PC-3 (cell line): ENCODE measurements at regions not wholly inside any gene's neighbourhood (a gene's known extent, or its start where the extent isn't known, plus 50 kb on each side); places are given as distances from the start of the nearest gene placed in this dataset.

Source experiments
- ATAC-seq: fragments of 200-7000 bp; cut with Tn5 transposase; 2 replicates; pipeline ENCODE4 v1.9.1; 2020; ENCODE audit warnings: mild to moderate bottlenecking, moderate library complexity
- BruUV-seq: library from RNA; stranded (reverse); fragments of 400-500 nt; replicated peaks from 2 replicates; lab custom pipeline; 2021; lab: Mats Ljungman, UMichigan
- CTCF ChIA-PET: fragments of 300-600 bp; sonication (Branson Sonifier 250); formaldehyde crosslinking; loops from one replicate; lab custom pipeline; 2022; ENCODE audit warnings: antibody characterized with exemption; lab: Charles Lee
- POLR2A ChIA-PET: fragments of 300-600 bp; sonication (Branson Sonifier 250); formaldehyde crosslinking; loops from one replicate; lab custom pipeline; 2022; ENCODE audit warnings: antibody characterized with exemption; ENCODE audit not compliant: unreplicated experiment; lab: Charles Lee
- DNase-seq: peaks from one replicate; pipeline ENCODE4 v3.0.0-alpha.2; 2015
- H2AFZ ChIP-seq: fragments of 300-600 bp; sonication (generic); 2 replicates; pipeline ENCODE4 v1.6.0; 2016; ENCODE audit warnings: antibody characterized with exemption, low read length
- H3F3A ChIP-seq: fragments of 300-600 bp; sonication (generic); one replicate; pipeline ENCODE4 v1.6.0; 2017; ENCODE audit warnings: antibody characterized with exemption, low read length, control low read depth, mild to moderate bottlenecking; ENCODE audit not compliant: unreplicated experiment
- H3K27ac ChIP-seq: fragments of 300-600 bp; sonication (generic); 2 replicates; pipeline ENCODE4 v1.5.1; 2016; ENCODE audit warnings: mild to moderate bottlenecking, low read length
- H3K27me3 ChIP-seq: fragments of 300-600 bp; sonication (generic); 2 replicates; pipeline ENCODE4 v1.6.1; 2016; ENCODE audit warnings: low read length, mixed read lengths
- H3K36me3 ChIP-seq: fragments of 300-600 bp; sonication (generic); 2 replicates; pipeline ENCODE4 v1.6.1; 2016; ENCODE audit warnings: low read depth, mixed run types, low read length, mixed read lengths
- H3K4me1 ChIP-seq: fragments of 300-600 bp; sonication (generic); 2 replicates; pipeline ENCODE4 v1.5.1; 2016; ENCODE audit warnings: low read length; ENCODE audit not compliant: insufficient read depth
- H3K4me2 ChIP-seq: fragments of 300-600 bp; sonication (generic); 2 replicates; pipeline ENCODE4 v1.6.0; 2016; ENCODE audit warnings: low read length
- H3K4me3 ChIP-seq: fragments of 300-600 bp; sonication (generic); 2 replicates; pipeline ENCODE4 v1.5.1; 2016; ENCODE audit warnings: mild to moderate bottlenecking, low read length, mixed read lengths
- H3K79me2 ChIP-seq: fragments of 300-600 bp; sonication (generic); 2 replicates; pipeline ENCODE4 v1.6.1; 2017; ENCODE audit warnings: low read length, mixed read lengths
- H3K9ac ChIP-seq: fragments of 300-600 bp; sonication (generic); 2 replicates; pipeline ENCODE4 v1.6.0; 2016; ENCODE audit warnings: mild to moderate bottlenecking, low read length
- H3K9me2 ChIP-seq: fragments of 300-600 bp; sonication (generic); replicated peaks from 2 replicates; pipeline ENCODE4 v1.6.1; 2016; ENCODE audit warnings: mixed run types, low read length, mixed read lengths
- H3K9me3 ChIP-seq: fragments of 300-600 bp; sonication (generic); 2 replicates; pipeline ENCODE4 v1.6.1; 2016; ENCODE audit warnings: low read length, mixed read lengths
- H4K20me1 ChIP-seq: fragments of 300-600 bp; sonication (generic); 2 replicates; pipeline ENCODE4 v1.6.1; 2016; ENCODE audit warnings: low read length, mixed read lengths
- EZH2 ChIP-seq: fragments of 300-600 bp; sonication (generic); IDR thresholded peaks from one replicate; pipeline ENCODE4 v1.6.1; 2017; ENCODE audit warnings: antibody characterized with exemption, mild to moderate bottlenecking, low read length; ENCODE audit not compliant: unreplicated experiment
- EZH2phosphoT487 ChIP-seq: fragments of 300-600 bp; sonication (generic); IDR thresholded peaks from 2 replicates; pipeline ENCODE4 v1.6.1; 2018; ENCODE audit warnings: mild to moderate bottlenecking, antibody characterized with exemption, low read length, borderline replicate concordance
- intact Hi-C: fragments of 100-400 bp; cut with micrococcal nuclease; formaldehyde crosslinking; loops from 2 replicates; pipeline ENCODE4 v1.9.0; 2023
- TF ChIP-seq, protein P1 (sequence below): fragments of 300-600 bp; sonication (generic); conservative IDR thresholded peaks from 2 replicates; pipeline ENCODE4 v1.5.1; 2017; ENCODE audit warnings: antibody characterized with exemption, low read depth, mild to moderate bottlenecking, low read length

DNA sequence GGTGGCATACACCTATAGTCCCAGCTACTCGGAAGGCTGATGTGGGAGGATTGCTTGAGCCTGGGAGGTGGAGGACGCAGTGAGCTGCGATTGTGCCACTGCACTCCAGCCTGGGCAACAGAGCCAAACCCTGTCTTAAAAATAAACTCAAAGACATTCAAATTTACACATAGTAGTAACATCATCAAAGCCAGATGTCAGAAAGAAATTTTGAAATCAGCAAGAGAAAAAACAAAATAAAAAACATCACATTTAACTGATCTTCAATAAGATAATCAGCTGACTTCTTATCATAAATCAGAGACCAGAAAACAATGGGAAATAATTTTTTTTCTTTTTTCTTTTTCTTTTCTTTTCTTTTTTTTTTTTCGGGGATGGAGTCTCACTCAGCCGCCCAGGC lies 78.9 kb upstream of the ZCCHC13 start:
- Histone ChIP-seq H3K9ac (no peak overlapping the region), H3K27ac (no peak overlapping the region), H3F3A (no peaks in the 10 kb centered on the region), H3K4me2 (no peak overlapping the region), H3K9me3 (no peaks in the 10 kb centered on the region), H4K20me1 (no peaks in the 10 kb centered on the region), H2AFZ (no peak overlapping the region), H3K4me3 (no peak overlapping the region), H3K9me2 (no peaks in the 10 kb centered on the region), H3K27me3 (no peaks in the 10 kb centered on the region), H3K36me3 (peaks cover 16% of the 10 kb centered on the region), H3K79me2 (no peaks in the 10 kb centered on the region), H3K4me1 (no peaks in the 10 kb centered on the region)
- intact Hi-C loops: no loop called here
- CTCF ChIA-PET: no interaction called here
- no TSS peak for BruUV-seq
- DNase-seq (no peak), ATAC-seq (no peak)
- no peak for TF ChIP-seq EZH2
- no peak for TF ChIP-seq EZH2phosphoT487
- TF ChIP-seq, protein P1, sequence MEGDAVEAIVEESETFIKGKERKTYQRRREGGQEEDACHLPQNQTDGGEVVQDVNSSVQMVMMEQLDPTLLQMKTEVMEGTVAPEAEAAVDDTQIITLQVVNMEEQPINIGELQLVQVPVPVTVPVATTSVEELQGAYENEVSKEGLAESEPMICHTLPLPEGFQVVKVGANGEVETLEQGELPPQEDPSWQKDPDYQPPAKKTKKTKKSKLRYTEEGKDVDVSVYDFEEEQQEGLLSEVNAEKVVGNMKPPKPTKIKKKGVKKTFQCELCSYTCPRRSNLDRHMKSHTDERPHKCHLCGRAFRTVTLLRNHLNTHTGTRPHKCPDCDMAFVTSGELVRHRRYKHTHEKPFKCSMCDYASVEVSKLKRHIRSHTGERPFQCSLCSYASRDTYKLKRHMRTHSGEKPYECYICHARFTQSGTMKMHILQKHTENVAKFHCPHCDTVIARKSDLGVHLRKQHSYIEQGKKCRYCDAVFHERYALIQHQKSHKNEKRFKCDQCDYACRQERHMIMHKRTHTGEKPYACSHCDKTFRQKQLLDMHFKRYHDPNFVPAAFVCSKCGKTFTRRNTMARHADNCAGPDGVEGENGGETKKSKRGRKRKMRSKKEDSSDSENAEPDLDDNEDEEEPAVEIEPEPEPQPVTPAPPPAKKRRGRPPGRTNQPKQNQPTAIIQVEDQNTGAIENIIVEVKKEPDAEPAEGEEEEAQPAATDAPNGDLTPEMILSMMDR: no peak
- POLR2A ChIA-PET: no interaction called here

DNA sequence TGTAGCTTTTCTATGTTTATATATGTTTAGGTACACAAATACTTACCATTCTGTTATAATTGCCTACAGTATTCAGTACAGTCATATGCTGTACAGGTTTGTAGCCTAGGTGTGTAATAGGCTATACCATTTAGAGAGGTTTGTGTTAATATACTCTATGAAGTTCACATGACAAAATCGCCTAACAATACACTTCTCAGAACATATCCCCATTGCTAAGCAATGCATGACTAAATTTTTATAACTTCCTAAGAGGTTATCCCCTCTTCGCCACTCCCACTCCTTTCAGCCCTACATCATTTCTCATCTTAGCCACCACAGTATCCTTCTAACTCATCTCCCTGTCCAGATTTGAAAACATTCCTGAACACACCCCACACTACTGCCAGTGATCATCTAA lies 83.7 kb upstream of the ZCCHC13 start:
- POLR2A ChIA-PET: no interaction called here
- no peaks in the 10 kb centered on the region for H3K9me3 ChIP-seq
- H4K20me1 ChIP-seq: no peaks in the 10 kb centered on the region
- H3K9ac ChIP-seq: no peak overlapping the region
- H3K27me3 ChIP-seq: no peaks in the 10 kb centered on the region
- no peaks in the 10 kb centered on the region for H3K9me2 ChIP-seq
- no peak overlapping the region for H2AFZ ChIP-seq
- DNase-seq (no peak), ATAC-seq (no peak; the same call in 1 of the 2 replicates)
- no peaks in the 10 kb centered on the region for H3K4me1 ChIP-seq
- H3K4me2 ChIP-seq: no peak overlapping the region
- TF ChIP-seq, protein P1: no peak
- TF ChIP-seq EZH2: no peak
- TF ChIP-seq EZH2phosphoT487: no peak
- intact Hi-C loops: no loop called here
- CTCF ChIA-PET: no interaction called here
- H3F3A ChIP-seq: no peaks in the 10 kb centered on the region
- peaks cover 22% of the 10 kb centered on the region; the same call in 1 of the 2 replicates for H3K36me3 ChIP-seq
- no peaks in the 10 kb centered on the region for H3K79me2 ChIP-seq
- no peak overlapping the region for H3K27ac ChIP-seq
- BruUV-seq: no TSS peak
- no peak overlapping the region for H3K4me3 ChIP-seq

DNA sequence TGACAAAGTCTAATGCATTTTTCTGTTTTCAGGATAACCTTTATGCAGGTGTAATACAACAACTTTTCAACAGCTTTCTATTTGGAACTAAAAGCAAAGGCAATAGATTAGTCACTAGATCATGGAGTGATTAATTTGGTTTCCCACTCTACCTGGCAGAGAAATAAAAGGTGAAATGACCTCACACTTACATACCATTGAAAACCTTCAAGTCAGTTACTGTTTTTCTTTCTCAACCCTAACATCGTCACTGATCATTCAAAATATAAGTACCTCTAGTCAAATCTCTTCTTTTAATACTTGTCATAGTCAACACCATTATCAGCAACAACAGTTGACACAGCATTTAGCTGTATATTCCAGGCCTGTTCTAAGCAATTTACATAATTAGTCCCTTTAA lies 85.1 kb upstream of the ZCCHC13 start:
- intact Hi-C loops: no loop called here
- Histone ChIP-seq H3K27me3 (no peaks in the 10 kb centered on the region), H3F3A (no peaks in the 10 kb centered on the region), H3K4me2 (no peak overlapping the region), H4K20me1 (no peaks in the 10 kb centered on the region), H3K27ac (no peak overlapping the region), H3K9me3 (no peaks in the 10 kb centered on the region), H3K9me2 (no peaks in the 10 kb centered on the region), H2AFZ (no peak overlapping the region), H3K9ac (no peak overlapping the region), H3K4me3 (no peak overlapping the region), H3K79me2 (no peaks in the 10 kb centered on the region), H3K36me3 (peaks cover 16% of the 10 kb centered on the region; the same call in 1 of the 2 replicates), H3K4me1 (no peaks in the 10 kb centered on the region)
- ATAC-seq: no peak
- BruUV-seq: no TSS peak
- CTCF ChIA-PET: no interaction called here
- POLR2A ChIA-PET: no interaction called here
- TF ChIP-seq EZH2: no peak
- no peak for TF ChIP-seq EZH2phosphoT487
- TF ChIP-seq, protein P1: no peak
- no peak for DNase-seq
